GM20000 (cell line): ENCODE measurements at regions not wholly inside any gene's neighbourhood (a gene's known extent, or its start where the extent isn't known, plus 50 kb on each side); places are given as distances from the start of the nearest gene placed in this dataset.

Experiments used
- DNase-seq: peaks from one replicate; pipeline ENCODE4 v3.0.0; 2012; ENCODE audit warnings: low spot score
- TF ChIP-seq, protein P1 (sequence below): IDR thresholded peaks from 2 replicates; pipeline ENCODE4 v1.5.1; 2012; ENCODE audit warnings: mild to moderate bottlenecking, control low read depth; ENCODE audit errors: extremely low read depth, missing control alignments

DNA sequence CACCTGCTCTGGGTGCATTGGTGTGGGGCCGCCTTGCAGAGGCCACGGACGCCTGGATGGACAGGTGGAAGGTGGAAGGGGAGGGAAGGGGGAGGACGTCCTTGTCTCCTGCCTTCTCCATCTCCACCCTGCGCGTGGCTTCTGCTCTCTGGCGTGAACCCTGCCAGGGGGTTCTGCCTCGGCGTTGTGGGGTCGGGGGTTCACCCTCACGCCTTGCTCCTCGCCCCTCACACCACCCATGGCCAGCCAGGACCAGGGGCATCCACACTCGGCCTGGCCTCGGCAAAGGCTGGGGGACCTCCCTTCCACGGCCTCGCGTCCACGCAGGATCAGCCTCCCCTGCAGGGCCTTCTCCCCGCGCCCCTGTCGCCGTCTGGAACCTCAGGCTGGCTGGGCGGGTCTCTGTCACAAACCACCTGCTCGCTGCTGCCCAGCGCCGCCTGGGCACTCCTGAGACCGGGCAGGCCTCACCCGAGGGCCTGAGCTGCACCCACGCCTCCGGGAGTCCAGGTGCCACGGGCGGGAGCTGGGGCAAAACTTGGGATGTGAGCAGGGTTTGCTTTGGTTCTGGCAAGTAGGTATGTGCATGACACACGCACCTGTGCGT is 655.9 kb downstream of the GALR1 start:
- DNase-seq: no peak
- TF ChIP-seq, protein P1, sequence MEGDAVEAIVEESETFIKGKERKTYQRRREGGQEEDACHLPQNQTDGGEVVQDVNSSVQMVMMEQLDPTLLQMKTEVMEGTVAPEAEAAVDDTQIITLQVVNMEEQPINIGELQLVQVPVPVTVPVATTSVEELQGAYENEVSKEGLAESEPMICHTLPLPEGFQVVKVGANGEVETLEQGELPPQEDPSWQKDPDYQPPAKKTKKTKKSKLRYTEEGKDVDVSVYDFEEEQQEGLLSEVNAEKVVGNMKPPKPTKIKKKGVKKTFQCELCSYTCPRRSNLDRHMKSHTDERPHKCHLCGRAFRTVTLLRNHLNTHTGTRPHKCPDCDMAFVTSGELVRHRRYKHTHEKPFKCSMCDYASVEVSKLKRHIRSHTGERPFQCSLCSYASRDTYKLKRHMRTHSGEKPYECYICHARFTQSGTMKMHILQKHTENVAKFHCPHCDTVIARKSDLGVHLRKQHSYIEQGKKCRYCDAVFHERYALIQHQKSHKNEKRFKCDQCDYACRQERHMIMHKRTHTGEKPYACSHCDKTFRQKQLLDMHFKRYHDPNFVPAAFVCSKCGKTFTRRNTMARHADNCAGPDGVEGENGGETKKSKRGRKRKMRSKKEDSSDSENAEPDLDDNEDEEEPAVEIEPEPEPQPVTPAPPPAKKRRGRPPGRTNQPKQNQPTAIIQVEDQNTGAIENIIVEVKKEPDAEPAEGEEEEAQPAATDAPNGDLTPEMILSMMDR: no peak

DNA sequence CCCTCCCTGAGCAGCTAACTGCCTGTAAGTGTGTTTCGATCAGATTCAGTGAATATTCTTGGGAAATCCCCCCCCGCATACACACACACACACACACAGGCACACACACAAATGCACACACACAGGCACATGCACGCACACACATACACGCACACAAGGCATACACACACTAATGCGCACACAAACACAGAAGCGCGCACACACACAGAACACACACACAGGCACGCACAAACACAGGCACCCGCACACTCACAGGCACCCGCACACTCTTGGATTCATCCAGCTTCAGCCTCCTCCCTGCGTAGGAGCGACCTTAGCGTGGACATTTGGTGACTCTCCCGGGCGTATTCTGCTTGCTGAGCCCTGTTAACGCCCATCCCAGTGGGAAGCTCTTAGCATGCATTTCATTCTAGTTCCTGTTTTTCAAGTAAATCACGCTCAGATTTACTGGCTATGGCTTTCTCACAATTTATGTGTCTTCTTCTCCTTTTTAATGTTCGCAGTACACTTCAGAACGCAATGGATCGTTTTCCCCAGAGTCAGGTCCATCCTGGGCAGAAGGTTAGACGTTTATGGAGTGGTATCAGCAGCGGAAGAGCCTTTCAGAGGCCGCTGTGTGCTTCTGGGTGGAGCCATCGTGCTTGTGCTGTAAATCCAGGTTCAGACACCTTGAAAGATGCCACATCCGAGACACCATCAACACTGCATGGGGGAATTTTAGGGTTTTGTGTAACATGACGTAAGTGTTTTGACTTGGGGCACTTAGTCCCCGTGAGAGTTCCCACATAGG is 656.6 kb downstream of the GALR1 start:
- TF ChIP-seq, protein P1: no peak
- no peak for DNase-seq

DNA sequence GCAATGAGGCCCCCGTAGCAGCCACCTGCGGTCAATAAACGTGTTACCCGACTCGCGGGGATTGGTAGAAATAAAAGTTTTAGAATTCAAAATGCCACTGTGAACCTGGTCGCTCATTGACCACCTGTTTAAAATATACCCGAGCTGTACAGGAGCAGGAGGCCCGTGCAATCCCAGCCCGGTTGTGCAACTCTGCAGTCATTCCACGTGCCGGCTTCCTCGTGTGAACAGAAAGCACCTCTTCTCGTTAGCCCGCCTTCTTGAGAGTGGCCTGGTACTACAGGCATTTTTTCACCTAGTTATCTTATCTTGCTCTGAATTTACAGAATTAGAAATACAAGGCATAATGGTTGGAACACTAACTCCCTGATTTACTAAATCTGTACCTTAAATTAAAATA is 660.7 kb downstream of the GALR1 start:
- TF ChIP-seq, protein P1: no peak
- no peak for DNase-seq

DNA sequence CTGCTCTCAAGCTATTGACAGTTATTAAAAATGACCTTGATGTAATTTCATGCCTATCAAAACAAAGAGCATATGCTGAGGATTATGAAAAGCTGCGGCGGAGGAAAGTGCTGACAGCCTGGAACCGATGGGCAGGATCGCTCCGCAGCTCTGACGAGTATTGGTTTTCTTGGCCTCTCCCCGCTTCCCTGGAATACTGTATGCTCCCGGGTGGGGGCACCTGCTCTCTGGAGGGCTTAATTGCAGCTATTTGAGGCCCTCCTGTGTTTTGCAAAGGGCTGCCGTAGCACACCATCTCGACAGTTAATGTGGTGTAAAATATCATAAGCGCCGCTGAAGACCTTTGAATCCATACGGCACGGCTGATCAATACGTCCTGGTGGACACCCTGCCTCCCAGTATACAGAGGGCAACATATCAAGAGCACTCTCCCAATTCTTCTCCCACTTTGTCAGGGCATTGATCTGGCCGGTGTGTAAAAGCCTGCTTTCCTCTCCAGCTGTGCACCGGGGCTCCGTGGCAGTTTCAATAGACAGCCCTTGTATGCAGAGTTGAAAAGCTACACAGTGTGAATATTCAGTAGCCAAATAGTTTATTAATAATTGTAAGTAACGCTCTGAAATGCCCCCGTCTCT is 662.4 kb downstream of the GALR1 start:
- no peak for DNase-seq

DNA sequence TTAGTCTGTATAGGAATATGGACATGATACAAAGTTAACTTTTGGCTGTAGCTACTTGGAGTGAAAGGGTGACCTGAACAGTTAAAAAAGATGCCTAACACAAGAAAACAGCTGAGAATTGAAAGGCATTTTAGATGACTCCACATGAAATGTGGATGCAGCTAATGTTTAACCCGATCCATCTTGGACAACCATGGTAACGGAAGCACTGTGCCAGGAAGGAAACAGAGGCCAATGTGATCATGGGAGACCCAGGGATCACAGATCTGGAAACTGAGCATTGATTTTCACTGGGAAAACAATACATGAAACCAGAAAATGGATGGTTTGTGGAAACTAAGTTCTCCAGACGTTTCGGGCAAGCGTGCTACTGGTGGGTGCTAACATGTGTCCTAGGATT is 669.1 kb downstream of the GALR1 start:
- TF ChIP-seq, protein P1: no peak
- DNase-seq: no peak

More for the DNA sequence above, 662.4 kb downstream of the GALR1 start:
- TF ChIP-seq, protein P1: no peak

DNA sequence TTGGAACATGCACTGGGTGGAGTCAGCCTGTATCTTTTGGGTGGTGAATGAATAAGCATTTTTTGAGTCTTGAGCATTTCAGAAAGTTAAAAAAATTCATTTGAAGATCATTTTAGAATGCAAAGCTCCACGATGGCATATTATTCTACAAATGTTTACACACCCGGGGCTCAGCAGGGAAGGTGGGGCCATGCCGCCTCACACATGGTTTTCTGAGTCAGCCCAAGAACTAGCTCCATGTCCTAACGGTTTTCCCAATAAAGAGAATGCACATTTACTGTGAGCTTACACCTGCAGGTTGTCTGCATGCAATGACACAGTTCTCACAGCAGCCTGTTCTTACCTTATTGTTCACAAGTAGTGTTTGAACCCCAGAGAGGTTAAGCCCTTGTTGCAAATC is 670.3 kb downstream of the GALR1 start:
- DNase-seq: no peak
- TF ChIP-seq, protein P1: no peak

DNA sequence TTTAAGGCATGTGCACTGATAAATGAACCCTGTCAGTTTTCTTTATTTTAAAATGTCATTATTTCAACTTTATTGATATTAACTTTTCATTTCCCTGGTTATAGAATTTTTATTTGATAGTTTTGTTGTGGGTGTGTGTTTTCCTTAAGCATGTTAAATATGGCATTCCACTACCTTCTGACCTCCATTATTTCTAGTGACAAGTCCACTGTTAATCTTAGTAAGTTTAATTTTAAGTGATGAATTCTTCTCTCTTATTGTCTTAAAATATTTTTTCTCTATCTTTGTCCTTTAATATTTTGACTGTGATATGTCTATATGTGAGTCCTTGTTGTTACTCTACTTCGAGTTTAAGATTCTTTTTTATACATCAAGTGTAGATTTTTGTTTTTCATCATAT is 685.7 kb downstream of the GALR1 start:
- TF ChIP-seq, protein P1: no peak
- DNase-seq: no peak
